SK-N-SH (cell line): ENCODE measurements at regions not wholly inside any gene's neighbourhood (a gene's known extent, or its start where the extent isn't known, plus 50 kb on each side); places are given as distances from the start of the nearest gene placed in this dataset.

Experiments used
- CTCF ChIA-PET: fragments of 300-600, 350-600 bp; formaldehyde crosslinking; extraction: SDS; loops from one replicate; lab custom pipeline; 2021; lab: Yijun Ruan, JAX
- POLR2A ChIA-PET: fragments of 350-600 bp; sonication (Branson Sonifier 250); formaldehyde crosslinking; extraction: SDS; loops from one replicate; lab custom pipeline; 2020; ENCODE audit warnings: antibody characterized with exemption, inconsistent platforms; lab: Yijun Ruan, JAX
- DNase-seq: peaks from one replicate; pipeline ENCODE4 v3.0.0; 2012
- H2AFZ ChIP-seq: fragments of 200-600 bp; sonication (generic); 2 replicates; pipeline ENCODE4 v1.8.1; 2016; ENCODE audit warnings: antibody characterized with exemption, mild to moderate bottlenecking, low read depth
- H3F3A ChIP-seq: fragments of 200-600 bp; sonication (generic); replicated peaks from 2 replicates; pipeline ENCODE3; 2016; ENCODE audit warnings: antibody characterized with exemption, mild to moderate bottlenecking; ENCODE audit not compliant: insufficient read depth
- H3K27ac ChIP-seq, 2 experiments: fragments of 200-500 bp in 1 of 2; fragments of 200-600 bp in 1 of 2; sonication (Bioruptor generic) in 1 of 2; sonication (generic), shearing (Covaris generic) in 1 of 2; 2 replicates each; pipeline versions ENCODE4 v1.5.1 to v1.6.1; 2014 to 2016; ENCODE audit warnings: low read depth in 2 of 2, inconsistent platforms in 1 of 2, low read length in 1 of 2, mild to moderate bottlenecking in 1 of 2, mixed read lengths in 1 of 2
- H3K27me3 ChIP-seq: fragments of 200-600 bp; sonication (generic), shearing (Covaris generic); 2 replicates; pipeline ENCODE4 v1.6.1; 2016; ENCODE audit warnings: mixed run types; ENCODE audit not compliant: insufficient read depth
- H3K36me3 ChIP-seq, 2 experiments: fragments of 200-500 bp in 1 of 2; fragments of 200-600 bp in 1 of 2; sonication (Bioruptor generic) in 1 of 2; sonication (generic) in 1 of 2; replicated peaks in 1 of 2; 2 replicates each; pipeline versions ENCODE3 to v1.5.1; 2014 to 2016; ENCODE audit warnings: low read length in 1 of 2, mild to moderate bottlenecking in 1 of 2; ENCODE audit not compliant: insufficient read depth in 2 of 2, control insufficient read depth in 1 of 2
- H3K4me1 ChIP-seq, 2 experiments: fragments of 200-500 bp in 1 of 2; fragments of 200-600 bp in 1 of 2; sonication (Bioruptor generic) in 1 of 2; sonication (generic), shearing (Covaris generic) in 1 of 2; 2 replicates each; pipeline versions ENCODE4 v1.5.1 to v1.6.1; 2014 to 2016; ENCODE audit warnings: low read depth in 1 of 2, low read length in 1 of 2, mixed run types in 1 of 2; ENCODE audit not compliant: insufficient read depth in 2 of 2, control insufficient read depth in 1 of 2
- H3K4me2 ChIP-seq: fragments of 200-600 bp; sonication (generic), shearing (Covaris generic); 2 replicates; pipeline ENCODE4 v1.6.1; 2017; ENCODE audit warnings: mixed run types
- H3K4me3 ChIP-seq, 2 experiments: fragments of 200-500 bp in 1 of 2; fragments of 200-600 bp in 1 of 2; sonication (Bioruptor generic) in 1 of 2; sonication (generic), shearing (Covaris generic) in 1 of 2; 2 replicates each; pipeline versions ENCODE4 v1.5.1 to v1.8.1; 2014 to 2016; ENCODE audit warnings: low read depth in 2 of 2, inconsistent platforms in 1 of 2, low read length in 1 of 2, mild to moderate bottlenecking in 1 of 2, mixed read lengths in 1 of 2, moderate library complexity in 1 of 2
- H3K79me2 ChIP-seq: fragments of 200-600 bp; sonication (generic); 2 replicates; pipeline ENCODE4 v1.8.1; 2017; ENCODE audit warnings: mild to moderate bottlenecking; ENCODE audit not compliant: insufficient read depth
- H3K9ac ChIP-seq: fragments of 200-600 bp; sonication (generic); 2 replicates; pipeline ENCODE4 v1.6.1; 2017; ENCODE audit warnings: mixed run types
- H3K9me2 ChIP-seq: fragments of 200-600 bp; sonication (generic); 2 replicates; pipeline ENCODE4 v1.6.1; 2017; ENCODE audit warnings: mixed run types
- H3K9me3 ChIP-seq: fragments of 200-600 bp; sonication (generic); 2 replicates; pipeline ENCODE4 v1.6.1; 2017; ENCODE audit warnings: mixed run types, mild to moderate bottlenecking, moderate library complexity
- H4K20me1 ChIP-seq: fragments of 200-600 bp; sonication (generic); 2 replicates; pipeline ENCODE4 v1.6.1; 2017; ENCODE audit warnings: mild to moderate bottlenecking, mixed run types; ENCODE audit not compliant: insufficient read depth
- CHD2 ChIP-seq: fragments of 150-350 bp; IDR thresholded peaks from 2 replicates; pipeline ENCODE4 v1.6.1; 2018; ENCODE audit warnings: low read length; ENCODE audit not compliant: partially characterized antibody
- EP300 ChIP-seq, 2 experiments: IDR thresholded peaks; 2 replicates each; pipeline versions ENCODE4 v1.4.0 to v1.6.1; 2012; ENCODE audit warnings: borderline replicate concordance in 1 of 2, low read depth in 1 of 2, low read length in 1 of 2
- EZH2phosphoT487 ChIP-seq: fragments of 200-600 bp; sonication (generic); IDR thresholded peaks from 2 replicates; pipeline ENCODE4 v1.6.1; 2017; ENCODE audit warnings: low read depth, mixed run types, mild to moderate bottlenecking, antibody characterized with exemption, moderate library complexity, borderline replicate concordance
- FOXJ3 ChIP-seq: sonication (generic); formaldehyde crosslinking; IDR thresholded peaks from 2 replicates; pipeline ENCODE4 v1.5.1; 2020; ENCODE audit warnings: mild to moderate bottlenecking, missing genetic modification reagents
- GABPA ChIP-seq: IDR thresholded peaks from 2 replicates; pipeline ENCODE4 v1.4.0; 2012; ENCODE audit warnings: low read depth, mild to moderate bottlenecking
- GATA2 ChIP-seq: sonication (generic); formaldehyde crosslinking; IDR thresholded peaks from 2 replicates; pipeline ENCODE4 v1.5.0; 2020; ENCODE audit warnings: mild to moderate bottlenecking, missing genetic modification reagents
- MXI1 ChIP-seq: IDR thresholded peaks from 2 replicates; pipeline ENCODE4 v1.6.1; 2012; ENCODE audit warnings: mild to moderate bottlenecking, low read depth, low read length, improper control_type of control experiment
- NFIC ChIP-seq: IDR thresholded peaks from 2 replicates; pipeline ENCODE4 v1.4.0; 2012; ENCODE audit warnings: borderline replicate concordance
- NRF1 ChIP-seq: IDR thresholded peaks from 2 replicates; pipeline ENCODE4 v1.6.1; 2012; ENCODE audit warnings: low read depth, mild to moderate bottlenecking, low read length
- POLR2AphosphoS5 ChIP-seq: IDR thresholded peaks from 2 replicates; pipeline ENCODE4 v1.6.1; 2012; ENCODE audit warnings: low read depth, low read length
- RAD21 ChIP-seq: IDR thresholded peaks from 2 replicates; pipeline ENCODE4 v1.6.1; 2012; ENCODE audit warnings: mild to moderate bottlenecking, low read length
- RCOR1 ChIP-seq: fragments of 150-350 bp; IDR thresholded peaks from 2 replicates; pipeline ENCODE4 v1.6.1; 2017; ENCODE audit warnings: antibody characterized with exemption, low read length
- RFX5 ChIP-seq: IDR thresholded peaks from 2 replicates; pipeline ENCODE4 v1.6.1; 2012; ENCODE audit warnings: mild to moderate bottlenecking, improper control_type of control experiment, low read length
- RXRA ChIP-seq: IDR thresholded peaks from 2 replicates; pipeline ENCODE4 v1.4.0; 2012; ENCODE audit warnings: low read depth, mild to moderate bottlenecking, borderline replicate concordance
- TAF1 ChIP-seq: IDR thresholded peaks from 2 replicates; pipeline ENCODE4 v1.6.1; 2012; ENCODE audit warnings: low read depth, mild to moderate bottlenecking, low read length, moderate library complexity, borderline replicate concordance
- TCF12 ChIP-seq: IDR thresholded peaks from 2 replicates; pipeline ENCODE4 v1.4.0; 2012
- TEAD4 ChIP-seq: IDR thresholded peaks from 2 replicates; pipeline ENCODE4 v1.4.0; 2012; ENCODE audit warnings: mild to moderate bottlenecking, borderline replicate concordance; ENCODE audit not compliant: insufficient read depth
- USF1 ChIP-seq: IDR thresholded peaks from 2 replicates; pipeline ENCODE4 v1.4.0; 2012; ENCODE audit warnings: low read depth, borderline replicate concordance
- YY1 ChIP-seq: IDR thresholded peaks from 2 replicates; pipeline ENCODE4 v1.4.0; 2012; ENCODE audit warnings: low read depth, mild to moderate bottlenecking
- WGBS: methylation state at CpG from one replicate; pipeline ENCODE4 v1.1.6; 2017; ENCODE audit warnings: low lambda C conversion rate; 5-methylcytosine and 5-hydroxymethylcytosine counted together
- TF ChIP-seq, protein P1 (sequence below): IDR thresholded peaks from 2 replicates; pipeline ENCODE4; 2012
- TF ChIP-seq, protein P2 (sequence below): IDR thresholded peaks from 2 replicates; pipeline ENCODE4 v1.4.0; 2012; ENCODE audit warnings: low read depth

- Histone ChIP-seq H3K9me3 (no peaks in the 10 kb centered on the region; the same call in 1 of the 2 replicates), H3F3A (no peaks in the 10 kb centered on the region), H3K27ac (no peak overlapping the region), H3K36me3 (no peaks in the 10 kb centered on the region), H3K9ac (no peak overlapping the region), H3K79me2 (no peaks in the 10 kb centered on the region), H2AFZ (no peak overlapping the region), H3K4me1 (no peaks in the 10 kb centered on the region), H3K4me3 (no peak overlapping the region), H3K4me2 (no peak overlapping the region), H3K9me2 (no peaks in the 10 kb centered on the region), H3K27me3 (no peaks in the 10 kb centered on the region), H4K20me1 (no peaks in the 10 kb centered on the region)
- TF ChIP-seq RCOR1 = no peak
- no peak for TF ChIP-seq TEAD4
- no peak for TF ChIP-seq NRF1
- no peak for TF ChIP-seq YY1
- TF ChIP-seq EZH2phosphoT487 = no peak
- no peak for TF ChIP-seq TCF12
- no peak for TF ChIP-seq CHD2
- no peak for TF ChIP-seq MXI1
- no peak for TF ChIP-seq POLR2AphosphoS5
- TF ChIP-seq RAD21 = no peak
- TF ChIP-seq GABPA = no peak
- no peak for TF ChIP-seq FOXJ3 (CRISPR knock-in tag)
- TF ChIP-seq, protein P1, sequence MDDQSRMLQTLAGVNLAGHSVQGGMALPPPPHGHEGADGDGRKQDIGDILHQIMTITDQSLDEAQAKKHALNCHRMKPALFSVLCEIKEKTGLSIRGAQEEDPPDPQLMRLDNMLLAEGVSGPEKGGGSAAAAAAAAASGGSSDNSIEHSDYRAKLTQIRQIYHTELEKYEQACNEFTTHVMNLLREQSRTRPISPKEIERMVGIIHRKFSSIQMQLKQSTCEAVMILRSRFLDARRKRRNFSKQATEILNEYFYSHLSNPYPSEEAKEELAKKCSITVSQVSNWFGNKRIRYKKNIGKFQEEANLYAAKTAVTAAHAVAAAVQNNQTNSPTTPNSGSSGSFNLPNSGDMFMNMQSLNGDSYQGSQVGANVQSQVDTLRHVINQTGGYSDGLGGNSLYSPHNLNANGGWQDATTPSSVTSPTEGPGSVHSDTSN = no peak
- TF ChIP-seq NFIC = no peak
- TF ChIP-seq GATA2 = no peak
- TF ChIP-seq RXRA = no peak
- TF ChIP-seq USF1 = no peak
- TF ChIP-seq, protein P2, sequence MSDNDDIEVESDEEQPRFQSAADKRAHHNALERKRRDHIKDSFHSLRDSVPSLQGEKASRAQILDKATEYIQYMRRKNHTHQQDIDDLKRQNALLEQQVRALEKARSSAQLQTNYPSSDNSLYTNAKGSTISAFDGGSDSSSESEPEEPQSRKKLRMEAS = no peak
- no peak for TF ChIP-seq TAF1
- no peak for TF ChIP-seq EP300 (IDR thresholded peaks at IDR 0.05; ENCODE audit: borderline replicate concordance in 1 of 2, low read depth in 1 of 2, low read length in 1 of 2)
- ChIA-PET CTCF (no interaction called here), POLR2A (no interaction called here)
- DNase-seq = no peak
- WGBS = 17% methylated on average over 1 of the region's 1 CpG
Measured at GRCh38 chr3:80999481-80999880, 762.0 kb downstream of the GBE1 start.

- WGBS = 85% methylated on average over 2 of the region's 2 CpGs
Measured at GRCh38 chr3:80998022-80998421, 763.4 kb downstream of the GBE1 start.

More at GRCh38 chr3:80998022-80998421, 763.4 kb downstream of the GBE1 start:
- no peak overlapping the region for H2AFZ ChIP-seq
- no peaks in the 10 kb centered on the region for H3K9me2 ChIP-seq
- H3K9ac ChIP-seq = no peak overlapping the region
- H3F3A ChIP-seq = no peaks in the 10 kb centered on the region
- H3K36me3 ChIP-seq = no peaks in the 10 kb centered on the region
- no peak overlapping the region for H3K4me3 ChIP-seq
- H3K9me3 ChIP-seq = no peaks in the 10 kb centered on the region
- no peaks in the 10 kb centered on the region for H3K4me1 ChIP-seq
- no peak overlapping the region for H3K27ac ChIP-seq
- TF ChIP-seq, protein P1 = no peak
- TF ChIP-seq RFX5 (no peak), EP300 (IDR thresholded peaks at IDR 0.05; ENCODE audit: borderline replicate concordance in 1 of 2, low read depth in 1 of 2, low read length in 1 of 2) (no peak), CHD2 (no peak), TAF1 (no peak), FOXJ3 (CRISPR knock-in tag) (no peak)
- H3K27me3 ChIP-seq = no peaks in the 10 kb centered on the region
- H4K20me1 ChIP-seq = no peaks in the 10 kb centered on the region
- no peak for DNase-seq
- POLR2A ChIA-PET = no interaction called here
- CTCF ChIA-PET = no interaction called here
- H3K4me2 ChIP-seq = no peak overlapping the region
- H3K79me2 ChIP-seq = no peaks in the 10 kb centered on the region
